ENCODE measurements at regions not wholly inside any gene's neighbourhood (a gene's known extent, or its start where the extent isn't known, plus 50 kb on each side); places are given as distances from the start of the nearest gene placed in this dataset.

DNA sequence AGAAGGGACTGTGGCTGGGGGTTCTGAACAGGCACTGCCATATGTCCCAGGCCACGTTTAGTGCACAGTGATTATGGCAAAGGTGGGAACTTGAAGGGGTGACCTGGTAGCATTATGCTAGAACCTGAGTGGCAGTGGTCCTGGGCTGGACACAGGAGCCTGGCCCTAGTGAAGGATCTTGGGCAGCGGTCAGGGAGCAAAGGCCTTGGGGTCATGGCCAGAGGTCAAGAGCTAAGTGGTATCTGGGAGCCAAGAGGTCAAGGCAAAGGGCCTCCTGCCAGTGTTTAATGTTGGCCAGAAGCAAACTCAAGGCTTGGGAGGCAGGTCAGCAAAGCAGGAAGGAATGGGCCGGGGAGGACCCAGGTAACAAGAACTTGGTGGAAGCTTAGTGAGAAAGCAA, 254.5 kb downstream of the CDH26 start:
- DNase-seq (ENCODE audit: low read depth in 2 of 2), result no peak

DNA sequence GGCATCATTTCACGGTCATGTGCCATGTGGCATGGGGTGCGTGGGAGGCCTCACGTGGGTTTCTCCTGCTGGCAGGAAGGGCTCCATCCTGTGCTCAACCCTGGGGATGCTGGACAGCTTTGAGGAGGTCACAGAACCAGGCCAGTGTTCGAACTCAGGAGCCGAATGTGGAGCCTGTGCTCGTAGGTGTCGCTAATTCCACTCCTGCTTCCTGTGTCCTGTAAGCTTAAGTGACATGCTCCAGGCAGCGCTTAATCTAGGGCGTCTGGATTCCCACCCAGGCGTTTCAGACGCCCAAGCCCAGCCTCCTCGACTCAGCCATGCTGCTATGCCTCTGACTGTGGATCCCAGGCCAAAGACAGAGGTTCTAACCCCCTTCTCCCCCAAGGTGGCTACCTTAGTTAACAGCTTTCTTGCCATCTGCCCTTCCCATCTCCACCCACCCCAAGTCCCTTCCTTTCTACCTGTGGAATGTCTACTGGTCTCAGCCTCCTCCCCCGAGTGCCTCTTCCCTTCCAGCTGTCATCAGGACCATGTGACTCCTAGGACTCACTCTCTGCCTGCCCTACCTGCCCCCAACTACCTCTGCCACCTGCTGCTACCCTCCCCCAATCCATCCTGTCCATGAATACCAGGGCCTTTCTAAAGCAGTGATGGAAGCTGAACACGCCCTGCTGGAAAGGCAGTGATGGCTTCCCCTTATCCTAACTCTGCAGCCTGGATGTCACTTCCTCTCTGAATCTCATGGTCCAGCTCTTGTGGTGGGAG, 255.1 kb downstream of the CDH26 start:
- no peak for DNase-seq (ENCODE audit: low read depth in 2 of 2)

DNA sequence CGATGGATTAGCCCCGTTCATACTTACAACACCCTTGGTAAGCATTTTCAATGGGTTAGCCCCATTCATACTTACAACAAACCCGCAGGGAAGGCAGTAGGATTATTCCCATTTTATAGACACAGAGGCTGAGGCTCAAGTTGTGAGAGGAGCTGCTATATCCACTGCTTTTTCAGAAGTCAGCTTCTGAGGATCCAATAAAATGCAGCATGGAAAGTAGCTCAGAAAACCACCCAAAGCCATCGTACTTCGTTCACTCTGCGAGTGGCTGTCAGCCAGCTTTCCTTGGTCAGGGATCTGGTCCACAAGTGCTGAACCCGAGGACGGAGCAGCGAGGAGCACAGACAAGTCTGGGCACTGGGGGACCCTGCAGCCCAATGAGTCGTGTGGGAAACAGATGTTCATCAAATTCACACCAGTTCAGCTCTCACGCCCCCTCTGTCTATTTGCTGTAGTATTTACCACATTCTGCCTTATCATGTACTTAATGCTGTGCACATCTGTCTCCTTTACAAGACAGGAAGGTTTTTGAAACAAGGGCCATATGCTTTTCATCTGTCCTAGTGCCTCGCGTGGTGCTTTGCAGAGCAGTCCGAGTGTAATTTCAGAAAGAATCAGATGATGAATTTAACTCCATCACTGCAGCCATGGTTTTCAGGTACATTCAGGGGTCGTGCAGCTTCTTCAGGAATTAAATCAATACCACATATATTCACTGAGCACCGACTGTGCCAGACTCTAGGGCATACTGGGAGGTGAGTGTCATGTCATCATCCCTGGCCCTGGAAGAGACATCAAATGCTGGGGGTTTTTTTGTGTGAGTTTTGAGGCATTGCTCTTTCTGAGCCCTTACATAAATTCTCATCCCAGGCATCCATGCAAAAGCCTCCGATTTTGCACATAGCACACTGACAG, 256.9 kb downstream of the CDH26 start:
- DNase-seq (ENCODE audit: low read depth in 2 of 2), result no peak

DNA sequence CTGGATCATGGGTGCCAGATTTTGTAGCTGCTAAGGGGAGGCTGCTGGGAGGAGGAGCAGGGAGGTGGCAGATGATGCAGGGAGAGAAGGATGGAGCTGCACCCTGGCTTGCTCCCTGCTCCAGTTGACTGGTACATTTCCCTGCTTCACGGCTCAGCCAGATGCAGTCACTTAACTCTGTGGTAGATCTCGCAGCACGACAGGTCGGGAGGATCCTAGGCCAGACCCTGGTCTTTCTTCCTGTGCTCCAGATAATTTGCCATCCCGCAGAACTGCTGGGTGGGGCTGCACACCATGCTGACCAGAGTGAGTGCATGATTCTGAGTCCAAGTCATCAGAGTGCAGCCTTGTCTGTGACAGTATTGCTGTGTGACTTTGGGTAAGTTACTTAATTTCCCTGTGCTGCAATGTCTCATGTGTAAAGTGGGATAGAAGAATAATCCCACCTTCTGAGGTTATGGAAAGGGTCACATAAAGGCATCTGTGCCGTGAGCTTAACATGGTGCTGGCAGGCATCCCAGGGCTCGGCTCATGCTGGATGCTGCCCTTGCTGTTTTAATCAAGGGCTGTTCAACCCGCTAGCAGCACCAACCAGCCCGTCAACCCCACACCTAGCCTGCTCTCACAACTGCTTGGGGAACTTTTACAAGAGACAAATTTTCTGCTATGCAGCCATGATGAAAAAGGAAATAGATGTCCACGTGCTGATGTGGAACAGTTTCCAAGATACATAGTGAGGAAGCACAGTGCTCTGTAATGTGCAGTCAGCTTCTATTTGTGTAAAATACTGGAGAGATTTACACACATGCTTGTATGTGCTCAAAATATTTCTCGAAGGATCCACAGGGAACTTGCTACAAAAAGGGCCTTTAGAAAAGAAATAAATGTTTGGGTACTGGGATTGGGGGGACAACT, 257.9 kb downstream of the CDH26 start:
- no peak for DNase-seq (ENCODE audit: low read depth in 2 of 2)

DNA sequence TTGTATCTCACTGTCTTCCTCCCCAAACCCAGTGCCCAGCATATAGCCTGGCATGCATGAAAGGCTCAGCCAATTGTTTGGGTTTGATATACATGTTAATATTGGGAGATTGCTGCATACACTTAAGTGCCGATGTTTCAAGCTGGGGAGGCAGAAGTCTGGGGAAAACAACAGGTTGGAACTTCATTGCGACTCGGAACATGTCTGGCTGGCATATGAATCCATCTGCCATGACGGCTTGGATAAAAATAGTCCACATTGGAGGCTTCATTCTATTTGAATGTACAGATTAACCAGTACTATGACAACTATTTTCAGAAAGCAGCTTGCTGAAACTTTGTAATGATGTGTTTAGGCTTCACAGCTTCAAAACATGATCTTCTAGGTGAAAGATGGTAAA, 261.0 kb downstream of the CDH26 start:
- DNase-seq (ENCODE audit: low read depth in 2 of 2), result no peak

DNA sequence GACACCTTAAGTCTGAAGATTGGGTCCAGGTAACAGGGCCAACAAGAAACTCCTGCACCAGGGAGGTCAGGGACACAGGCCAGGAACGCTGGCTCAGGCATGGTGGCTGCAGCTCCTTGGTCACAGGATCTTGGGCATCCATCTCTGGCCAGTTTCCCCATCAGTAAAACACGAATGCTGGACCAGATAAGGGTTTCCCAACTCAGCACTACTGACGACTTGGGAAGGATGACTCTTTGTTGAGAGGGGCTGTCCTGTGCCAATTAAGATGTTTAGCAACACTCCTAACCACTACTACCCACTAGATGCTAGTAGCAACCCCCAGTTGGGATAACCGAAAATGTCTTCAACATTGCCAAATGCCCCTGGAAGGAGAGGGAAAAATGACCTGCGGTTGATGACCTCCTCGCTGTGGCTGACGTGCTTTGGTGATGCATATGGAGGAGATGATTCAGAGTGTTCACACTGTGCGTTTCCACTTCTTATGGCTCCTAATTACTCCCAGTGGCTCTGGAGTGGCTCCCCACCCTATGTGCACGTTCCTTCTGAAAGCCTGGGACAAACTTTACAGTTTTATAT, 261.9 kb downstream of the CDH26 start:
- no peak for DNase-seq (ENCODE audit: low read depth in 2 of 2)

DNA sequence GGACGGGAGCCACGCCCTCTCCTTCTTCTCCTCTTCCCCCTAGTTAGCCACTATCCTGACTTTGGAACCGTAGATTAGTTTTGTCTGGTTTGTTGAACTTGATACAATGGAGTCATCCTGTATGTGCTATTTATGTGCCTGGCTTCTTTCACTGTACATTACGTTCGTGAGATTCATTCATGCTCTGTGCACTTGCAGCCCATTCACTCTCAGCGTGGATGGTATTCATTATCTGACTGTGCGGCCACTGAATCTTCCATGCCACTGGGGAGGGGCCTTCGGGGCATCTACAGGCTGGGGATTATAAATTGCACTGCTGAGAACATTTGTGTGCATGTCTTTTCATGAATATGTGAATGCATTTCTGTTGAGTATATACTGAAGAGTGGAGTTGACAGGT, 262.5 kb downstream of the CDH26 start:
- DNase-seq (ENCODE audit: low read depth in 2 of 2), result no peak

DNA sequence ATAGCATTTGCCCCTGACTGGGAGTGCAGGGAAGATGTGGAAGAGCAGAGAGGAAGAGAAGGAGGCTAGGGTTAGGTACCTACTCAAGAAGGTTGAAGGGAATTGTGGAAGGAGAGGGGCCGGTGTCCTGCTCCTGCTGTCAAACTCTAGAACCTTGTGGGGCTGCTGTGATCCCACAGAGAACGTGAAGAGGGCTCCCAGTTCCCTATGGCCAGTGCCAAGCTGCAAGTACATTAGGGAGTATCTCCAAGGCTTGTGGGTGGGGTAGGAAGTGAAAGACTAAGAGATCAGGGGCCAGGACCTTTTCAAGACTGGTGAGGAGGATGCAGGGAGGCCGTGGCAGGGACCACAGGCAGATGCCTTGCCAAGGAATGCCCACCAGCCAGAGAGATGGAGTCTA, 263.4 kb downstream of the CDH26 start:
- no peak for DNase-seq (ENCODE audit: low read depth in 2 of 2)

DNA sequence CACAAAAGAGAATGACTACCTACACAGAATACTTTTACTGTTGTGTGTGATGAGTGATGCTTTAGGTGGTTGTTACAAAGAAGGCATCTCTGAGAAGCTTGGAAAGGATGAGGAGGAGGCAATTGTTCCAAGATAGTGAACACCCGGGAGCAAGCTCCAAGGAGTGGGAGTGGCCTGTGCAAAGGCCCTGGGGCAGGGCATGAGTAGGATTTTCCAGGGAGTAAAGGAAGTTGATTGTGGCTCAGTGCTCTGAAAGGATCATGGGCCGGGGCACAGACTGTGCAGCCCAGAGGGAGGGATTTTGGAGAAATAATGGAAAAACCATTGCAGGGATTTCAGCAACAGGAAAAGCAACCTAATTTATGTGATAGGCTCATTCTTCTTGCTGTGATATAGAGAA, 264.3 kb downstream of the CDH26 start:
- no peak for DNase-seq (ENCODE audit: low read depth in 2 of 2)

DNA sequence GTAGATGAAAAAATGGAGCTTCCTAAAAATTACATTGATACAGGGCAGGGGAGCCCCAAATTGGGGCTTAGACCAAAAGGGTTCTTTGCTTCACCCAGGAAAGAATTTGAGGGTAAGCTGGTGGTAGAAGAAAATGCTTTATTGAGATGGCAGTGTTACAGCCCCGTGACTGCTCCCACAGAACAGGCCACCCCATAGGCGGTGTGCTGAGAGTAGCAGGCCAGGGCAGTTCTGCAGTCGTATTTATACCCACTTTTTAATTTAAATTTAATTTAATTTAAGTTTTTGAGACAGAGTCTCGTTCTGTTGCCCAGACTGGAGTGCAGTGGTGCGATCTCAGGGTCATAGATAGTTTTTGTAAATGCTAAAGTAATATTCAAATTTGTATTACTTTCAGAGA, 265.0 kb downstream of the CDH26 start:
- DNase-seq (ENCODE audit: low read depth in 2 of 2), result no peak

DNA sequence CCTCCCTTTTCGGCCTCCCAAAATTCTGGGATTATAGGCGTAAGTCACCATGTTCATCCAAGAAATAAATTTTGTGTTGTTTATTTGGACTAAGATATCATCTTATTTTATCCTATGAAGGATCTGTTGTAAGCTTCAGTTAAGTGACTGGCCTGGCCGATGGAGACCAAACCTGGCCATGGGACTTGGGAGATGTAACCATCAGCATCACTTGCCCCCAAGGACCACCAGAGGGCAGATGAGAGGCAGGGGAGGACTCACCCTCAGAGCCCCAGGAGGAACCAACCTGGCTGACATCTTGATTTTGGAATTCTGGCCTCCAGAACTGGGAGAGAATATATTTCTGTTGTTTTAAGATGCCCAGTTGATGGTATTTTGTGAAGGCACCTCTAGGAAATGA, 266.7 kb downstream of the CDH26 start:
- no peak for DNase-seq (ENCODE audit: low read depth in 2 of 2)

DNA sequence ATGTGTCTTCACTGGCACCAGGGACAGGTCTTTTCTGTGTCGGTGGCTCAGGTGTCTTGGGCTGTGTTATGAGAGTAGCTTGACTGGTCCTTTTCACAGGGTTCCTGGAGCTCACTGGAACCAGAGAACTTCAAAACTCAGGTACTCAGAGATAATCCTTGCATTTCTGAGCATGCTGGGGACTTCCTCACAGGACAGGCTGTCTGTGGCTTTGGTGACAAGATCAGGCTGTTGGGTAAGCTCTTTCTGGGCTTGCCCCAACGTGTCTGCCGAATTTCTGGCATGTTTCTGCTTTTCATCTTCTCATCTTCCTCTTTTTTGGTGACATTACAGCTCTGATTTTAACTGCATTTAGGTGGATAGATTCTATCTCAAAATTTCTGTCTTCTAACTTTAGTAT, 270.0 kb downstream of the CDH26 start:
- no peak for DNase-seq (ENCODE audit: low read depth in 2 of 2)

DNA sequence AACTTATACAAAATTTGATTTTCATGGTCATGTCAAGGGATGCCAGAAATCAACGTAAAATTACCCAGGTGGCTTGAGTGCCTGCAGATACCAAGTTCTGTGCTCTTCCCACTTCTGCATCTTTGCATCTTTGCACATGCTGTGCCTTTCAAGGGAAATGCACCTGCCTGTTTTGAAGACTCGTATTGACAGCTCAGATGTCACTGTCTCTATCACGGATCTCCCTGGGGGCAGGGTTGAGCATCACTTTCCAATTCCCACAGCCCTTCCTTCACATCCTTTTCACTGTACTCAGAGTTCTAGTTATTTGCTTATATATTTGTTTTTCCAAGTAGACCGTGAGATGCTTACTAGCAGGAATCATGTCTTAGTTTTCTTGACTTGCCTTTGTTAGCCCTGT, 274.2 kb downstream of the CDH26 start:
- DNase-seq (ENCODE audit: low read depth in 2 of 2), result no peak

DNA sequence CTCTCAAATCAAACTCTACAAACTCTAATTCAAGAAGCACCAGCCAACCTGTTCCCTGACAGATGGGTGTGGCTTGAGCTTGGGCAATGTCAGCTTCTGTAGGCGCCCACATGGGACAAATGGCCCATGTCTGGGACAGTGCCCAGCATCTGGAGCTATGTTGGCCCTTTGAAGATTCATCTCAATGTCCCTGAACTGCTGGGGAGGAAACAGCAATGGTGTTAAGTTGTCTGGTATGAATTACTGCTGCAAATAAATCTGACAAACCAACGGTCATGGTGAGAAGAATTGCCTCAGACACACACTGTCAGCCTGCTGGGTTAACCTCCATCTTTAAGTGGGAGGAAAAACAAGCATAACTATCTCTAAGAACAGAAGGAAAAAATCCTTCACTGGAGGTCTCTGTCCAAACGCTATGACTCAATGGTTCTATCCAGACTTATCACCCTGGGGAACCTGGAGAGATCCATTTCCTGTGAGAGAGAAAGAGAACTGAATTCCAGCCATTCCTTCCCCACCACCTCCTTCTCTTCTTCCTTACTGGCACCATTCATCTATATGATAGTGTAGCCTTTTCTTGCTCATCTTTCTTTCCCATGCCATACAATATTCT, 274.9 kb downstream of the CDH26 start:
- no peak for DNase-seq (ENCODE audit: low read depth in 2 of 2)

DNA sequence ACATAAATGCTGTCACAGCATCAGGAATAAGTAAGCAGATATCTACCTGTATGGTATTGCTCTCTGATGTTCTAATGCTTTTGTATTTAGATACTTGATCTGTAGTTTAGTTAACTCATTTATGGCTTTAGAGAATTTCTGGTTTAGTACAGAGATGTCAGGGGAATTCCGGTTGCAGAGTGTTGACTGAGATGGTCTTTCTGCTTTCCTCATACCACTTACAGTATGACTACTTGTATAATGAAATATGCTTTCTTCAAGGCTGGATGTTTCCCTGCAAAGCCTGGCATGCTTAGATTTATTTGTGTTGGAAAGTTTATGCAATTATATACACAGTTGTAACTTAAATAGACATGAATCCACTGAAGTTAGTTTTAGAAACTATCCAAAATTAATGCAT, 278.4 kb downstream of the CDH26 start:
- no peak for DNase-seq (ENCODE audit: low read depth in 2 of 2)

DNA sequence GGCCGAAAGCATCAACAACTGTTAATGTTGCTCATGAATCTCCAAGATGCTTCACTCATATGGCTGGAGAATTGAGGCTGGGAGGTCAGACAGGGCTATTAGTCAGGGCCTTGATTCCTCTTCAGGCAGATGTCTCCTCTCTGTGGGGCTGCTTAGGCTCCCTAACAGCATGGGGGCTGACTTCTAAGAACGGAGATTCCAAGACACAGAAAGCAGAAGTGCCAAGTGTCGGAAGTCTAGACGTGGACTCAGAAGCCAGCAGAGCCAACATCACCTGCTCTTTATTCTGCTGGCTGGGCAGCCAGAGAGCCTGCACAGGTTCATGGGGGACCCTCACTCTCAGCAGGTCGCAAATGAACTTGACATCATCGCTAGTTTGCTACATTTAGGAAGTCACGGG, 279.8 kb downstream of the CDH26 start:
- DNase-seq (ENCODE audit: low read depth in 2 of 2), result no peak

DNA sequence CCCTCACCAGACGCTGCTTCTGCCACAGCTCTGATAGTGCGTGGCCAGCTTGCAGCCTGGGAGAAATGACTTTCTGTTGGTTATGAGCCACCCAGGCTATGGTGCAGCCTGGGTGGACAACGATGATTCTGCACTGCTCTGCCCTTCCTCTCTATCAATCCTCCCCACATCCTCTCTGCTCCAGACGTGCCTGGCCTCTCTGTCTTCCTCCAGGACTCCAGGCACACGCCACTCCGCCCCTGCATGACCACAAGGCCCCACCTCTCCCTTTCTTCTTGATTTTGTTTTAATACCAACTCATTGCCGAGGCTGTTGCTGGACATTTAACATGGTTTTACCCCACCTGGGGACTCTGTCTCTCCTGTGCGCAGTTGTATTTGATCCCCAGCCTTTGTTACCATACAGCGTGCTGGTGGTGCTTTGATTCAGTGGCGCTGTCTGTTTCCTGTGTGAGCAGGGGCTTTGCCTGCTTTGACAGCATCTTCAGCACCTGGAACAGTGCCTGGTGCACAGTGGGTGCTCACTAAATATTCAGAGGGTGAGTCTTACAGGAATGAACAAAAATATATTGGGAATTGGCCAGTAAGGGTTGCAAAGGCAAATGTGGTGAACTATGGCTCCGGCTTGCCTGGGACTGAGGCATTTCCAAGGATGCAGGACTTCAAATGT, 280.9 kb downstream of the CDH26 start:
- DNase-seq (ENCODE audit: low read depth in 2 of 2), result no peak

DNA sequence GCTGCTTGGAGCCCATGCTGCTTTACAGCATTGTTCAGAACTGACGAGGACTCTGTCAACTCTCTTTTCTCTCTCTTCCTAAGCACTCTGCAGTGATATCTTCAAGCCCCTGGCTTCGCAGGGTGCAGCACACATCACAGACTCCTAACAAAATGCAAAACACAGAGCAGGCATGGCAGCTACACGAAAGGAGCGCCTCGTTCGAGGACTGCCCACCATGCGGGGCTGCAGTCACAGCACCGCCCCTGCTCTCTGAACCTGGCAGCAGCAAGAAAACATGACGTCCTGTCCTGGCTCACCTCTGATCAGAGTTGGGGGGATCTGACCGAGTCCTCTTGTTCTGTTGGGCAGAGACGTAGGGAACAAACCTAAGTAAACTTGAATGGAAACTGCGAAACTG, 281.7 kb downstream of the CDH26 start:
- DNase-seq (ENCODE audit: low read depth in 2 of 2), result no peak

DNA sequence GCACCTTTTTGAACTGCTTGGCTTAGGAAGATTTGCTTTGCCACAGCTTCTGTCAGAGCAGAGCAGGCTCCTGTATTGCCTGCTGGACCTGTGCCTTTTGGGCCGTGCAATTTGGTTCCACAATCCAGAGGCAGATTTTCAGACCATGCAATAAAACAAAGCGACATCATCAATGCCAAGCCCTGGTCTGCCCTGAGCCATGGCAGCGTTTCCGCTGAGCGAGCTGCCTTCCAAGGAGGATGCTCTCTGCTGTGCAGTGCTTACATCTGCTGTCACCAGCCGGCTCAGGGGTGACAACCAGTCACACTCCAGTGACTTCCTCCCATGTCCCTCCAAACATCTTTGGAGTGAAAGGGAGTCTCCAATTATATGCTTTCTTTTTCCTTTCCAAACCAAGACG, 282.2 kb downstream of the CDH26 start:
- no peak for DNase-seq (ENCODE audit: low read depth in 2 of 2)

DNA sequence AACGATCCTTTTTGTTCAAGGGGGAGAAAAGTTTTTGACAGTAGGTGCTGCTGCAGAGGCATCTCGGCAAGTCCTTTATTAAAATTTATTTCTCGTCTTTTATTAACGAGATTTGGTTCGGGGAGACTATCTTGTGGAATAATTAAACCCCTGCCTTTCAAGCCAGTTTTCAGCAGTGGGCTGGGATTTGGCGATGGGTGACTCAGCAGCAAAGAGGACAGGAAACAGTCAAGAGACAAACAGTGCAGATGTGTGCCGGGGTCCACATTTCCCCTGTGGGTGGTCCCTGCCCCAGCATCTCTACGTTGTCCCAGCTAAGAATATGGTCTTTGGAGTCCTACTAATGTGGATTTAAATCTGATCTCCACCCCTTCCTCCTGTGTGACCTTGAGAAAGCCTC, 282.8 kb downstream of the CDH26 start:
- no peak for DNase-seq (ENCODE audit: low read depth in 2 of 2)
